ENCODE measurements at regions not wholly inside any gene's neighbourhood (a gene's known extent, or its start where the extent isn't known, plus 50 kb on each side); places are given as distances from the start of the nearest gene placed in this dataset.
A peak's percentile ranks its signal among the peaks of the same experiment; 100 is the strongest.

DNA sequence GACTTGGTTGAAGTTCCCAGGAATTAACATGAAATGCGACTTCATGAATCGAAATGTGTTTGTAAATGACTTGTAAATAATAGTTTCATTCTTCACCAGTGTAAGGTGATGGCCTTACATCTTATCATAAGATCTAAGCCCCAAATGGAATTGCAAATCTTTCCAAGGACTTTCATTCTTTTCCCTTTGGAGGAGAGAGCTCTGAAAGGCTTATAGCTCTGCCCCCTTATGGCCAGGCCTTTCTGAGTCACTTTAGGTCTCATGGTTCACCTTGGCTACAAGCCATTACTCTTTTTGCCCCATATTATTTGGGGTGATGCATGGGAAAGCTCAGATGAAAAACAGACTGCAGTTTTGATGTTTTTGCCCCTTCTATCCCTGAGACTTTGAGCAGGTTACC lies 209.1 kb upstream of the BMP2 start:
- TF ChIP-seq, protein P1, sequence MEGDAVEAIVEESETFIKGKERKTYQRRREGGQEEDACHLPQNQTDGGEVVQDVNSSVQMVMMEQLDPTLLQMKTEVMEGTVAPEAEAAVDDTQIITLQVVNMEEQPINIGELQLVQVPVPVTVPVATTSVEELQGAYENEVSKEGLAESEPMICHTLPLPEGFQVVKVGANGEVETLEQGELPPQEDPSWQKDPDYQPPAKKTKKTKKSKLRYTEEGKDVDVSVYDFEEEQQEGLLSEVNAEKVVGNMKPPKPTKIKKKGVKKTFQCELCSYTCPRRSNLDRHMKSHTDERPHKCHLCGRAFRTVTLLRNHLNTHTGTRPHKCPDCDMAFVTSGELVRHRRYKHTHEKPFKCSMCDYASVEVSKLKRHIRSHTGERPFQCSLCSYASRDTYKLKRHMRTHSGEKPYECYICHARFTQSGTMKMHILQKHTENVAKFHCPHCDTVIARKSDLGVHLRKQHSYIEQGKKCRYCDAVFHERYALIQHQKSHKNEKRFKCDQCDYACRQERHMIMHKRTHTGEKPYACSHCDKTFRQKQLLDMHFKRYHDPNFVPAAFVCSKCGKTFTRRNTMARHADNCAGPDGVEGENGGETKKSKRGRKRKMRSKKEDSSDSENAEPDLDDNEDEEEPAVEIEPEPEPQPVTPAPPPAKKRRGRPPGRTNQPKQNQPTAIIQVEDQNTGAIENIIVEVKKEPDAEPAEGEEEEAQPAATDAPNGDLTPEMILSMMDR (IDR thresholded peaks at IDR 0.05; ENCODE audit: control extremely low read depth in 1 of 3, insufficient read depth in 1 of 3, low read depth in 1 of 3, low read length in 3 of 3), result peak in 2 of 3 experiments; percentile 41 to 50; a peak in 2 of 4 replicates
- peak; percentile 42 to 60 for TF ChIP-seq RAD21 (IDR thresholded peaks at IDR 0.05 in 1 of 2, conservative IDR thresholded peaks at IDR 0.05 in 1 of 2; ENCODE audit: low read depth in 2 of 2, low read length in 2 of 2)
- no peak for TF ChIP-seq CTBP2 (IDR thresholded peaks at IDR 0.05; ENCODE audit: borderline replicate concordance, insufficient read depth, insufficient read length, low read length)
- no peak for TF ChIP-seq SP1 (IDR thresholded peaks at IDR 0.05; ENCODE audit: low read depth, low read length)
- H4K5ac ChIP-seq (ENCODE audit: insufficient read length, low read depth, low read length), result no peak overlapping the region
- no peak overlapping the region for H3K4ac ChIP-seq (replicated peaks; ENCODE audit: insufficient read length, low read depth, low read length)
- H3K4me3 ChIP-seq (ENCODE audit: extremely low read depth in 1 of 4, insufficient read depth in 2 of 4, low read depth in 3 of 4, low read length in 4 of 4), result no peak overlapping the region
- no peak overlapping the region for H2AFZ ChIP-seq (ENCODE audit: low read length)
- ChIA-PET CTCF (ENCODE audit: partially characterized antibody) (interaction anchor here (0.9 to 1.8 kb wide), 8 partner anchors 8 to 316 kb away, joined by 3 to 7 read pairs (median 3); no protein-coding TSS in a partner anchor), POLR2A (ENCODE audit: partially characterized antibody) (no interaction called here)
- H3K79me1 ChIP-seq (ENCODE audit: low read depth, low read length), result no peaks in the 10 kb centered on the region
- H3K23ac ChIP-seq (ENCODE audit: insufficient read length), result no peak overlapping the region
- no peak overlapping the region for H2BK120ac ChIP-seq (replicated peaks; ENCODE audit: low read depth, low read length)
- DNase-seq (ENCODE audit: low read depth in 1 of 2, low spot score in 2 of 2), result no peak
- H3K36me3 ChIP-seq (ENCODE audit: control insufficient read depth in 2 of 4, insufficient read depth in 4 of 4, low read length in 3 of 4), result no peaks in the 10 kb centered on the region
- no peak overlapping the region for H2BK5ac ChIP-seq (ENCODE audit: low read depth, low read length)
- FAIRE-seq, result peak; percentile 19
- no peak overlapping the region for H2BK15ac ChIP-seq (ENCODE audit: low read length)
- H3K18ac ChIP-seq (ENCODE audit: extremely low read depth, low read length), result no peak overlapping the region
- H3K27ac ChIP-seq (ENCODE audit: low read depth, low read length), result no peak overlapping the region
- no peak overlapping the region for H3K56ac ChIP-seq (replicated peaks; ENCODE audit: insufficient read length, low read depth, low read length)
- H3K27me3 ChIP-seq (replicated peaks in 1 of 4; ENCODE audit: control insufficient read depth in 3 of 4, extremely low read depth in 1 of 4, insufficient read depth in 3 of 4, low read length in 3 of 4), result no peaks in the 10 kb centered on the region
- H2BK20ac ChIP-seq (ENCODE audit: low read length), result no peak overlapping the region
- no peaks in the 10 kb centered on the region for H3K23me2 ChIP-seq (ENCODE audit: low read depth, low read length)
- H4K91ac ChIP-seq (replicated peaks; ENCODE audit: insufficient read length, low read length), result no peak overlapping the region
- no peak overlapping the region for H3K4me2 ChIP-seq (ENCODE audit: insufficient read depth in 1 of 2, low read depth in 2 of 2, low read length in 2 of 2)
- H3K79me2 ChIP-seq (ENCODE audit: control insufficient read depth in 1 of 2, insufficient read depth in 2 of 2, low read length in 2 of 2), result no peaks in the 10 kb centered on the region
- no peak overlapping the region for H3K14ac ChIP-seq (ENCODE audit: insufficient read length)
- 83% methylated on average over 2 of the region's 2 CpGs; no CpG with 5 or more reads in 1 of the 2 experiments for WGBS, 2 experiments (ENCODE audit: extremely low coverage in 1 of 2, insufficient coverage in 1 of 2, insufficient read length in 1 of 2, insufficient replicate concordance in 2 of 2, low coverage in 1 of 2, low lambda C conversion rate in 2 of 2, missing lambda C conversion rate in 1 of 2)
- H4K20me1 ChIP-seq (replicated peaks in 1 of 2; ENCODE audit: control insufficient read depth in 1 of 2, insufficient read depth in 2 of 2, low read length in 2 of 2), result no peaks in the 10 kb centered on the region
- no peak overlapping the region for H2BK12ac ChIP-seq (ENCODE audit: low read depth, low read length)
- H4K8ac ChIP-seq (ENCODE audit: extremely low read depth, insufficient read depth, low read length), result no peak overlapping the region
- no peak overlapping the region for H2AK5ac ChIP-seq (ENCODE audit: low read depth, low read length)
- no peaks in the 10 kb centered on the region for H3K4me1 ChIP-seq (replicated peaks in 1 of 4; ENCODE audit: control insufficient read depth in 3 of 4, insufficient read depth in 4 of 4, low read length in 3 of 4)
- no peak overlapping the region for H3K9ac ChIP-seq (replicated peaks in 1 of 4; ENCODE audit: extremely low read depth in 1 of 4, low read depth in 3 of 4, low read length in 3 of 4)
- H3K9me3 ChIP-seq (ENCODE audit: insufficient read depth in 2 of 2, low read depth in 1 of 2, low read length in 1 of 2), result no peaks in the 10 kb centered on the region
